Ishikawa (cell line): ENCODE measurements at regions not wholly inside any gene's neighbourhood (a gene's known extent, or its start where the extent isn't known, plus 50 kb on each side); places are given as distances from the start of the nearest gene placed in this dataset.

ENCODE experiments used
- CEBPB ChIP-seq: IDR thresholded peaks from 2 replicates; pipeline ENCODE4 v1.6.1; 2012
- CREB1 ChIP-seq: IDR thresholded peaks from 2 replicates; pipeline ENCODE4 v1.6.1; 2012; ENCODE audit warnings: low read depth
- EGR1 ChIP-seq: IDR thresholded peaks from 2 replicates; pipeline ENCODE4 v1.6.1; 2012
- EP300 ChIP-seq: IDR thresholded peaks from 2 replicates; pipeline ENCODE4 v1.6.1; 2012; ENCODE audit warnings: borderline replicate concordance
- FOXM1 ChIP-seq: IDR thresholded peaks from 2 replicates; pipeline ENCODE4 v1.6.1; 2012; ENCODE audit warnings: low read depth, borderline replicate concordance
- NFIC ChIP-seq: IDR thresholded peaks from 2 replicates; pipeline ENCODE4 v1.6.1; 2012
- RAD21 ChIP-seq: IDR thresholded peaks from 2 replicates; pipeline ENCODE4 v1.6.1; 2012; ENCODE audit warnings: low read depth
- TAF1 ChIP-seq: IDR thresholded peaks from 2 replicates; pipeline ENCODE4 v1.6.1; 2012; ENCODE audit warnings: low read depth, mild to moderate bottlenecking
- TCF12 ChIP-seq: IDR thresholded peaks from 2 replicates; pipeline ENCODE4 v1.6.1; 2012; ENCODE audit warnings: low read depth
- TEAD4 ChIP-seq: IDR thresholded peaks from 2 replicates; pipeline ENCODE4 v1.6.1; 2012
- YY1 ChIP-seq: IDR thresholded peaks from 2 replicates; pipeline ENCODE4 v1.6.1; 2012; ENCODE audit warnings: low read depth
- ZBTB7A ChIP-seq: IDR thresholded peaks from 2 replicates; pipeline ENCODE4 v1.6.1; 2012; ENCODE audit warnings: low read depth
- TF ChIP-seq, protein P1 (sequence below): IDR thresholded peaks from 2 replicates; pipeline ENCODE4 v1.6.1; 2012; ENCODE audit warnings: low read depth, mild to moderate bottlenecking
- TF ChIP-seq, protein P2 (sequence below): IDR thresholded peaks from 2 replicates; pipeline ENCODE4 v1.6.1; 2012
- TF ChIP-seq, protein P3 (sequence below): IDR thresholded peaks from 2 replicates; pipeline ENCODE4 v1.6.1; 2012

DNA sequence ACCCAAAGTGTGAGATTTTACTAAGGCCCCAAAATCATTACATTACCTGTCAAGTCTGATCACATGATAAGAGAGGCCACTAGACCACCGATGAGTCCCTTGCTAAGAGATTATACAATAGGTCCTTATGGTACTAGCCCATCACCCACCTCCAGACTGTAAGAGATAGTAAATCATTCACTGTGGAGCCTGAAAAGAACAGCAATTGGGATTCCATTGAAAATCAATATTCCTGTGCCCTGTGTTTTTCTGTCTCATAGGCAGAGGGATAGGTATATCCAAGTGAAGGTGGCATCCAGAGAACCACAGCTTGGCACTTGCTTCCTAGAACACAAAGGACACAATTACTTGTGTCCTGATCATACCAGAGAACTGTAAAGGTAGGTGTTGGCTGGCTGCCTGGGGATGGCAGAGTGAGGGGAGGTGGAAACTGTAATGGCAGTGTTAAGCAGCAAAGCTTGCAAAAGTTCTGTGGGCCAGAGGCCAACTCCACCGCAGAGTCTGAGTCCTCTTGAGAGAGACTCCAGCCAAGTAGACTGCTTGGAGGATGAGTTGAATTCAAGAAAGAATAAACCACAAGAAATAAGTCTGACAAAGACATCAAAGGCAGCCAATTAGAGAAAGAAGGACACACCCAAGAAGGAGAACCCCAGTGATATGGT lies 102.0 kb upstream of the PIEZO2 start:
- TF ChIP-seq EP300 (no peak), TEAD4 (no peak), CREB1 (no peak), ZBTB7A (no peak), RAD21 (no peak), NFIC (no peak), YY1 (no peak), FOXM1 (no peak), TCF12 (no peak), EGR1 (no peak), CEBPB (no peak), TAF1 (no peak)
- TF ChIP-seq, protein P1, sequence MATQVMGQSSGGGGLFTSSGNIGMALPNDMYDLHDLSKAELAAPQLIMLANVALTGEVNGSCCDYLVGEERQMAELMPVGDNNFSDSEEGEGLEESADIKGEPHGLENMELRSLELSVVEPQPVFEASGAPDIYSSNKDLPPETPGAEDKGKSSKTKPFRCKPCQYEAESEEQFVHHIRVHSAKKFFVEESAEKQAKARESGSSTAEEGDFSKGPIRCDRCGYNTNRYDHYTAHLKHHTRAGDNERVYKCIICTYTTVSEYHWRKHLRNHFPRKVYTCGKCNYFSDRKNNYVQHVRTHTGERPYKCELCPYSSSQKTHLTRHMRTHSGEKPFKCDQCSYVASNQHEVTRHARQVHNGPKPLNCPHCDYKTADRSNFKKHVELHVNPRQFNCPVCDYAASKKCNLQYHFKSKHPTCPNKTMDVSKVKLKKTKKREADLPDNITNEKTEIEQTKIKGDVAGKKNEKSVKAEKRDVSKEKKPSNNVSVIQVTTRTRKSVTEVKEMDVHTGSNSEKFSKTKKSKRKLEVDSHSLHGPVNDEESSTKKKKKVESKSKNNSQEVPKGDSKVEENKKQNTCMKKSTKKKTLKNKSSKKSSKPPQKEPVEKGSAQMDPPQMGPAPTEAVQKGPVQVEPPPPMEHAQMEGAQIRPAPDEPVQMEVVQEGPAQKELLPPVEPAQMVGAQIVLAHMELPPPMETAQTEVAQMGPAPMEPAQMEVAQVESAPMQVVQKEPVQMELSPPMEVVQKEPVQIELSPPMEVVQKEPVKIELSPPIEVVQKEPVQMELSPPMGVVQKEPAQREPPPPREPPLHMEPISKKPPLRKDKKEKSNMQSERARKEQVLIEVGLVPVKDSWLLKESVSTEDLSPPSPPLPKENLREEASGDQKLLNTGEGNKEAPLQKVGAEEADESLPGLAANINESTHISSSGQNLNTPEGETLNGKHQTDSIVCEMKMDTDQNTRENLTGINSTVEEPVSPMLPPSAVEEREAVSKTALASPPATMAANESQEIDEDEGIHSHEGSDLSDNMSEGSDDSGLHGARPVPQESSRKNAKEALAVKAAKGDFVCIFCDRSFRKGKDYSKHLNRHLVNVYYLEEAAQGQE = no peak
- TF ChIP-seq, protein P2, sequence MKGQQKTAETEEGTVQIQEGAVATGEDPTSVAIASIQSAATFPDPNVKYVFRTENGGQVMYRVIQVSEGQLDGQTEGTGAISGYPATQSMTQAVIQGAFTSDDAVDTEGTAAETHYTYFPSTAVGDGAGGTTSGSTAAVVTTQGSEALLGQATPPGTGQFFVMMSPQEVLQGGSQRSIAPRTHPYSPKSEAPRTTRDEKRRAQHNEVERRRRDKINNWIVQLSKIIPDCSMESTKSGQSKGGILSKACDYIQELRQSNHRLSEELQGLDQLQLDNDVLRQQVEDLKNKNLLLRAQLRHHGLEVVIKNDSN = no peak
- TF ChIP-seq, protein P3, sequence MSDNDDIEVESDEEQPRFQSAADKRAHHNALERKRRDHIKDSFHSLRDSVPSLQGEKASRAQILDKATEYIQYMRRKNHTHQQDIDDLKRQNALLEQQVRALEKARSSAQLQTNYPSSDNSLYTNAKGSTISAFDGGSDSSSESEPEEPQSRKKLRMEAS = no peak

DNA sequence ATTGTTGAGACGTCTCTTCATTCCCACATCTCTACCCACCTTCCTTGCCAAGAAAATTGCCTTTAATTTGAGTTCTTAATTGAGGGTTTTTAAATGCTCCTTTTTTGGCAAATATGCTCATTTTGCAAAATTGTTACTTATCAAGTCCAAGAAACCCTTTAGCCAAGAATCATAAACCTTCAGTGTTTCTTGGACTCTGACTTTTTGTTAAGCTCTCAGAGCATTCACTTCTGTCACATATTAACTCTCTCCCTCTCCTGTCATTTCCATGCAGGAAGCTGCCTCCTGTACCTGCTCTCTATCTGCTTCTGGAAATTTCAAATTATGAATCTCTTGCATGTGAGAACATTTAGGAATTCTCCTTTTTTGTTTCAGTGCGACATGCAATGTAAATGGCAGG lies 100.0 kb upstream of the PIEZO2 start:
- TF ChIP-seq TEAD4 = no peak
- TF ChIP-seq, protein P2 = no peak
- TF ChIP-seq ZBTB7A = no peak
- TF ChIP-seq, protein P1 = no peak
- no peak for TF ChIP-seq EP300
- TF ChIP-seq TAF1 = no peak
- no peak for TF ChIP-seq EGR1
- no peak for TF ChIP-seq TCF12
- no peak for TF ChIP-seq YY1
- TF ChIP-seq RAD21 = no peak
- TF ChIP-seq, protein P3 = no peak
- TF ChIP-seq CEBPB = no peak
- TF ChIP-seq NFIC = no peak
- no peak for TF ChIP-seq CREB1

DNA sequence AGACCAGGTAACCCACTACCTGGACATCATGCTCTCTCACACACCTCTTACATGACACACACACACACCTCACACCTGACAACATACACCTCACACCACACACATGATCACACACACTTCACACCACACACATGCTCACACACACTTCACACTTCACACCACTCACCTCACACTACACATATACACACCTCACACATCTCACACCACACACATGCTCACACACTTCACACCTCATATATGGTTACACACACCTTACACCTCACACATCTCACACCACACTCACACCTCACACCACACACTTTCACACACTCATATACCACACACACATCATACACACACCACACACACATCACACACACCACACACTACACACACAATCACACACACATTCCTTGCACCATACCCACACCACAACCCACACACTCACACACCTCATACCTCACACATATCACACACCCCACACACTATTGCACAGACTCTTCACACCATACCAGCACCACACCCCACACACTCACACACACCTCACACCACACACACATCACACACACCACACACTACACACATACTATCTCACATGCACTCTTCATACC lies 98.1 kb upstream of the PIEZO2 start:
- TF ChIP-seq CEBPB (no peak), RAD21 (no peak), ZBTB7A (no peak), TEAD4 (no peak), CREB1 (no peak), EP300 (no peak), YY1 (no peak), TAF1 (no peak), TCF12 (no peak), FOXM1 (no peak), NFIC (no peak), EGR1 (no peak)
- TF ChIP-seq, protein P1 = no peak
- TF ChIP-seq, protein P3 = no peak
- TF ChIP-seq, protein P2 = no peak
